ENCODE measurements at regions not wholly inside any gene's neighbourhood (a gene's known extent, or its start where the extent isn't known, plus 50 kb on each side); places are given as distances from the start of the nearest gene placed in this dataset.

DNA sequence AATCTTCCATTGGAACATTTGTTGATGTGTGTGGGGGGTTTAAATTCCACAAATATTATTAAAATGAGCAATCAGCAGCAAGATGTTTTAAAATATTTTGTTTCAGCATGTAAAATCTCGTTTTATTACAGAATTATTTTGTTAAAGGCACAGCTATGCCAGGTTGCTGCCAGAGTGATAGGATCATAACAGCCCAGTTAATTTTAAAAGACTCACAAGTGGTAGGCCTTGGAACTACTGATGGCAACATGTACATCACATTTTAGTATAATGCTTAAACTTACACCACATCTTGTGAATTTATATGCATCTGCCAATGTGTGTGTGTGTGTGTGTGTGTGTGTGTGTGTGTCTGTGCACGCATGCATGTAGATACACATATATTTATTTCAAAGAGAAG is 97.8 kb upstream of the SPRY1 start:
- TF ChIP-seq, protein P1, sequence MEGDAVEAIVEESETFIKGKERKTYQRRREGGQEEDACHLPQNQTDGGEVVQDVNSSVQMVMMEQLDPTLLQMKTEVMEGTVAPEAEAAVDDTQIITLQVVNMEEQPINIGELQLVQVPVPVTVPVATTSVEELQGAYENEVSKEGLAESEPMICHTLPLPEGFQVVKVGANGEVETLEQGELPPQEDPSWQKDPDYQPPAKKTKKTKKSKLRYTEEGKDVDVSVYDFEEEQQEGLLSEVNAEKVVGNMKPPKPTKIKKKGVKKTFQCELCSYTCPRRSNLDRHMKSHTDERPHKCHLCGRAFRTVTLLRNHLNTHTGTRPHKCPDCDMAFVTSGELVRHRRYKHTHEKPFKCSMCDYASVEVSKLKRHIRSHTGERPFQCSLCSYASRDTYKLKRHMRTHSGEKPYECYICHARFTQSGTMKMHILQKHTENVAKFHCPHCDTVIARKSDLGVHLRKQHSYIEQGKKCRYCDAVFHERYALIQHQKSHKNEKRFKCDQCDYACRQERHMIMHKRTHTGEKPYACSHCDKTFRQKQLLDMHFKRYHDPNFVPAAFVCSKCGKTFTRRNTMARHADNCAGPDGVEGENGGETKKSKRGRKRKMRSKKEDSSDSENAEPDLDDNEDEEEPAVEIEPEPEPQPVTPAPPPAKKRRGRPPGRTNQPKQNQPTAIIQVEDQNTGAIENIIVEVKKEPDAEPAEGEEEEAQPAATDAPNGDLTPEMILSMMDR (IDR thresholded peaks at IDR 0.05) = no peak
- no peak for TF ChIP-seq POLR2A (IDR thresholded peaks at IDR 0.05)
